Uterus (tissue), 2 donors: ENCODE measurements at regions not wholly inside any gene's neighbourhood (a gene's known extent, or its start where the extent isn't known, plus 50 kb on each side); places are given as distances from the start of the nearest gene placed in this dataset.

ENCODE experiments used
- CTCF ChIP-seq, 4 experiments: fragments of 200-600 bp in 2 of 4; fragments of 450-650 bp in 2 of 4; sonication (generic) in 2 of 4; IDR thresholded peaks; one replicate each; pipeline ENCODE4 v1.5.1; 2016 to 2019; ENCODE audit warnings: antibody characterized with exemption in 4 of 4, mild to moderate bottlenecking in 2 of 4, moderate library complexity in 1 of 4
- POLR2A ChIP-seq, 2 donors: fragments of 450-650 bp; IDR thresholded peaks; one replicate each; pipeline ENCODE4 v1.6.1; 2016; ENCODE audit warnings: antibody characterized with exemption in 2 of 2, mild to moderate bottlenecking in 1 of 2, moderate library complexity in 1 of 2

GRCh38 chr4:187632260-187632995 lies 363.1 kb upstream of the ZFP42 start:
- TF ChIP-seq CTCF (IDR thresholded peaks at IDR 0.05) (no peak), POLR2A (IDR thresholded peaks at IDR 0.05) (no peak)
